Erythroblast (primary cell): ENCODE measurements at regions not wholly inside any gene's neighbourhood (a gene's known extent, or its start where the extent isn't known, plus 50 kb on each side); places are given as distances from the start of the nearest gene placed in this dataset.

ENCODE experiments used
- GATA1 ChIP-seq: IDR thresholded peaks from 2 replicates; pipeline ENCODE4 v1.6.1; 2011; ENCODE audit warnings: low read depth, mild to moderate bottlenecking, control low read depth, low read length, moderate library complexity
- POLR2A ChIP-seq: IDR thresholded peaks from 2 replicates; pipeline ENCODE4 v1.6.1; 2011; ENCODE audit warnings: mild to moderate bottlenecking, low read length

- TF ChIP-seq POLR2A (no peak), GATA1 (no peak)
Observed at GRCh38 chr2:53131416-53131815, 636.2 kb upstream of the CHAC2 start.
